C4-2B (cell line): ENCODE measurements at regions not wholly inside any gene's neighbourhood (a gene's known extent, or its start where the extent isn't known, plus 50 kb on each side); places are given as distances from the start of the nearest gene placed in this dataset.

Source experiments
- ZFX ChIP-seq: fragments of 450-650 bp; IDR thresholded peaks from 2 replicates; pipeline ENCODE4 v1.6.1; 2017
- TF ChIP-seq, protein P1 (sequence below): fragments of 450-650 bp; conservative IDR thresholded peaks from 2 replicates; pipeline ENCODE4 v1.5.1; 2017; ENCODE audit warnings: mild to moderate bottlenecking

GRCh38 chr2:176628438-176628837 lies 359.2 kb downstream of the MTX2 start:
- TF ChIP-seq, protein P1, sequence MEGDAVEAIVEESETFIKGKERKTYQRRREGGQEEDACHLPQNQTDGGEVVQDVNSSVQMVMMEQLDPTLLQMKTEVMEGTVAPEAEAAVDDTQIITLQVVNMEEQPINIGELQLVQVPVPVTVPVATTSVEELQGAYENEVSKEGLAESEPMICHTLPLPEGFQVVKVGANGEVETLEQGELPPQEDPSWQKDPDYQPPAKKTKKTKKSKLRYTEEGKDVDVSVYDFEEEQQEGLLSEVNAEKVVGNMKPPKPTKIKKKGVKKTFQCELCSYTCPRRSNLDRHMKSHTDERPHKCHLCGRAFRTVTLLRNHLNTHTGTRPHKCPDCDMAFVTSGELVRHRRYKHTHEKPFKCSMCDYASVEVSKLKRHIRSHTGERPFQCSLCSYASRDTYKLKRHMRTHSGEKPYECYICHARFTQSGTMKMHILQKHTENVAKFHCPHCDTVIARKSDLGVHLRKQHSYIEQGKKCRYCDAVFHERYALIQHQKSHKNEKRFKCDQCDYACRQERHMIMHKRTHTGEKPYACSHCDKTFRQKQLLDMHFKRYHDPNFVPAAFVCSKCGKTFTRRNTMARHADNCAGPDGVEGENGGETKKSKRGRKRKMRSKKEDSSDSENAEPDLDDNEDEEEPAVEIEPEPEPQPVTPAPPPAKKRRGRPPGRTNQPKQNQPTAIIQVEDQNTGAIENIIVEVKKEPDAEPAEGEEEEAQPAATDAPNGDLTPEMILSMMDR = no peak
- TF ChIP-seq ZFX = no peak
